ENCODE measurements at regions not wholly inside any gene's neighbourhood (a gene's known extent, or its start where the extent isn't known, plus 50 kb on each side); places are given as distances from the start of the nearest gene placed in this dataset.

DNA sequence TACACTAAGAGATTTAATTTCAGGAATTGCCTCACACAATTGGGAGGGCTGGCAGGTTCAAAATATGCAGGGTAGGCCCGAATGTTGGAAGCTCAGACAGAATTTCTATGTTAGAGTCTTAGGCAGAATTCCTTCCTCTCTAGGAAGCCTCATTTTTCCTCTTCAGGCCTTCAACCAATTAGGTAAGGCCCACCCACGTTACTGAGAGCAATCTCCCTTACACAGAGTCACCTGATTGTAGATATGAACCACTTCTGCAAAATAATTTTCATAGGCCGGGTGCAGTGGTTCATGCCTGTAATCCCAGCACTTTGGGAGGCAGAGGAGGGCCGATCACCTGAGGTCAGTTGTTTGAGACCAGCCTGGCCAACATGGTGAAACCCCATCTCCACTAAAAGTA, 50.2 kb upstream of the HIVEP1 start:
- no peak overlapping the region for H3K4me3 ChIP-seq (replicated peaks; ENCODE audit: low read depth, low read length)
- DNase-seq (ENCODE audit: extremely low read depth, low read depth): no peak
- TF ChIP-seq, protein P1, sequence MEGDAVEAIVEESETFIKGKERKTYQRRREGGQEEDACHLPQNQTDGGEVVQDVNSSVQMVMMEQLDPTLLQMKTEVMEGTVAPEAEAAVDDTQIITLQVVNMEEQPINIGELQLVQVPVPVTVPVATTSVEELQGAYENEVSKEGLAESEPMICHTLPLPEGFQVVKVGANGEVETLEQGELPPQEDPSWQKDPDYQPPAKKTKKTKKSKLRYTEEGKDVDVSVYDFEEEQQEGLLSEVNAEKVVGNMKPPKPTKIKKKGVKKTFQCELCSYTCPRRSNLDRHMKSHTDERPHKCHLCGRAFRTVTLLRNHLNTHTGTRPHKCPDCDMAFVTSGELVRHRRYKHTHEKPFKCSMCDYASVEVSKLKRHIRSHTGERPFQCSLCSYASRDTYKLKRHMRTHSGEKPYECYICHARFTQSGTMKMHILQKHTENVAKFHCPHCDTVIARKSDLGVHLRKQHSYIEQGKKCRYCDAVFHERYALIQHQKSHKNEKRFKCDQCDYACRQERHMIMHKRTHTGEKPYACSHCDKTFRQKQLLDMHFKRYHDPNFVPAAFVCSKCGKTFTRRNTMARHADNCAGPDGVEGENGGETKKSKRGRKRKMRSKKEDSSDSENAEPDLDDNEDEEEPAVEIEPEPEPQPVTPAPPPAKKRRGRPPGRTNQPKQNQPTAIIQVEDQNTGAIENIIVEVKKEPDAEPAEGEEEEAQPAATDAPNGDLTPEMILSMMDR (IDR thresholded peaks at IDR 0.05; ENCODE audit: low read depth, low read length, missing control alignments): no peak

DNA sequence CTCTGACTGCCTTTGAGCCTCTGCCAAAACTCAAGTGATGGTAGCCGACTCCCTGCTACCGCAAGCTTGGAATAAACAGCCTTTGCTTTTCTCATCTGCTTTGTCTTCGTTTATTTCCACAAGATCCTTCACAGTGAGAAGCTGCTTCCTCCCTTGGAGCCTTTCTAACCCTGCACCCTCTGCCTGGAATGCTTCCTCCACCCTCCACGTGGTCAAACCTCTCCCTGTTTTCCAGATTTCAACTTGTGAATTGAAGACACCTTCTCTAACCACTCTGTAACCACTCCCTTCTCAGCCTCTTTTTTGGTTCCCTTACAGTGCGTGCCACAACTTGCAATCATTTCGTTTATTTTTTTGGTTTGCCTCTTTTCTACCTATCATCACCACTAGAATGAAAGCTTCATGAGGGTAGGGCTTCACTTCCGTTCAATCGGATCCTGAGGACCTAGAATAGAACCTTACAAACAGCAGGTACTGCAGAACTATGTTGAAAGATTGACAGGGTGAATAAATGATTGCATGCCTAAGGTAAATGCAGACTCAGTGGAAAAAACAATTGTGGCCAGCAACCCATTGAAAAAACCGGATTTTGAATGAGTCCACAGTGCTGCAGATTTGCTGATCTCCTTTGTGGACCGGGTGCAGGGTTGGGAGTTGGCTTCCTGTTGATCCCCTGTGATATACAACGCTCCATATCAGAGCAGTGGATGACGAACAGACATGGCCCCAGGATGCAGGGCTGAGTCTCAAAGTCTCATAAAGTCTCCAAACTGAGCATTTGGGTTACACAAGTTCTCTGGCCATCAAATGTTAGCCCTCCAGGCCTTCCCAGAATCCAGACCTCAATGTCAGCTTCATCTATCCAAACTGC, 51.0 kb upstream of the HIVEP1 start:
- TF ChIP-seq, protein P1 (IDR thresholded peaks at IDR 0.05; ENCODE audit: low read depth, low read length, missing control alignments): no peak
- DNase-seq (ENCODE audit: extremely low read depth, low read depth): no peak
- no peak overlapping the region for H3K4me3 ChIP-seq (replicated peaks; ENCODE audit: low read depth, low read length)

DNA sequence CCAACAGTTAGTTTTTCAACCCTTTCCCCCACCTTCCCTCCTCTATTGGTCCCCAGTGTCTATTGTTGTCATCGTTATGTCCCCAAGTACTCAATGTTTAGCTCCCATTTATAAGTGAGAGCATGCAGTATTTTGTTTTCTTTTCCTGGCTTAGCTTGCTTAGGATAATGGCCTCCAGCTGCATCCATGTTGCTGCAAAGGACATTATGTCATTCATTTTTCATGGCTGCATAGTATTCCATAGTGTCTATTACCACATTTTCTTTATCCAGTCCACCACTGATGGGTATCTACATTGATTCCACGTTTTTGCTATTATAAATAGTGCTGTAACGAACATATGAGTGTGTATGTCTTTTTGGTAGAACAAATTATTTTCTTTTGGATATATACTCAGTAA, 55.3 kb upstream of the HIVEP1 start:
- TF ChIP-seq, protein P1 (IDR thresholded peaks at IDR 0.05; ENCODE audit: low read depth, low read length, missing control alignments): no peak
- DNase-seq (ENCODE audit: extremely low read depth, low read depth): no peak
- no peak overlapping the region for H3K4me3 ChIP-seq (replicated peaks; ENCODE audit: low read depth, low read length)

DNA sequence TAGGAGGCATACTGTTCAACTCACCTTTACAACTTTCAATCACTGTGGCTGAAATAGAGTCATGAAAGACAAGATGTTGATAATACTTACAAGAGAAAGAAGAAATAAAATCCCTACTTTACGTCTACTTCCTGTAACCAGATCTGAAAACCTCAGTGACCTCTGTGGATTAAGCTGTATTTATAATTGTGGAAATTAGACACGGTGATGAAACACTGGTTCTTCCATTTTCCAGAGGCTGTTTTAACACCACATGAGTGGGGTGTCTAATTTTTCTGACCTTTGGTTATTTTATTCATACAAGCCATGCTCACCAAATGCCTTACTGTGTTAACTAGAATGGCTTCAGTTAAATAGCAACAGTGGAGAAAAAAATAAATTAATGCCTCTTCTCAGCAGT, 58.5 kb upstream of the HIVEP1 start:
- DNase-seq (ENCODE audit: extremely low read depth, low read depth): no peak
- TF ChIP-seq, protein P1 (IDR thresholded peaks at IDR 0.05; ENCODE audit: low read depth, low read length, missing control alignments): no peak
- no peak overlapping the region for H3K4me3 ChIP-seq (replicated peaks; ENCODE audit: low read depth, low read length)

DNA sequence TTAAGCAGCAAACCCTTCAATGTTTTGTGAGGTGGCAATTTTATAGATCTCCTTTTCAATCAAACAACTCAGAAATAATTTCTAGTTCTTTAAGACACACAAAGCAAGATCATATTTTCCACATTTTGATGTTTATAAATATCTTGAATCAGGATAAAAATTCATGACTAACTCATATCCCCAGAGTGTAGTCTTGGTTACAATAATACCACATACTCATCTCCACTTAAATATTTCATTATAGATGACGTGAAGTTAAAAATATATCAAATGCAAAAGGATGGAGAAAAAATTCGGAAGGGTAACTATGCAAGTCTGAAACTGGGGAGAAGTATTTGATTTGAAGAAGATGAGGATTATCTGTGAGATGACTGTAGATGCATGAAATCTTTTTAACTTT, 59.8 kb upstream of the HIVEP1 start:
- TF ChIP-seq, protein P1 (IDR thresholded peaks at IDR 0.05; ENCODE audit: low read depth, low read length, missing control alignments): no peak
- H3K4me3 ChIP-seq (replicated peaks; ENCODE audit: low read depth, low read length): no peak overlapping the region
- no peak for DNase-seq (ENCODE audit: extremely low read depth, low read depth)

DNA sequence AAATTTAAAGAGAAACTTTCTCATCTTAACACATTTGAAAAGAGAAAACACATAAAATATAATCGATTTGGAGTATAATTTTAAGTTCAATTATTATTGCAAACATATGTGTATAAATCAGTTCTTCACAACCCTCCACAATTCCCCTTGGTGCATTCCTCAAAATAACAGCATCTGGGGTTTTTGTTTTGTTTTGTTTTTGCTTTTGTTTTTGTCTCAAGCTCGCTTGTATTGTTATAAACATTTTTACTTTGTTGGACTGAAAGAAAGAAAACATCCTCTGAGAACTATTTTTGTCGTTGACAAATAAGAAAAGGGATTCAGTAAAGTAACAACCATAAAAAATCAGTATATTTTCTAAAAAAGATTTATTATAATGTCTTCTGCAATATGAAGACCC, 60.2 kb upstream of the HIVEP1 start:
- TF ChIP-seq, protein P1 (IDR thresholded peaks at IDR 0.05; ENCODE audit: low read depth, low read length, missing control alignments): no peak
- DNase-seq (ENCODE audit: extremely low read depth, low read depth): no peak
- H3K4me3 ChIP-seq (replicated peaks; ENCODE audit: low read depth, low read length): no peak overlapping the region
